Spleen (tissue), 11 donors: ENCODE measurements at regions not wholly inside any gene's neighbourhood (a gene's known extent, or its start where the extent isn't known, plus 50 kb on each side); places are given as distances from the start of the nearest gene placed in this dataset.

Source experiments
- DNase-seq: peaks from one replicate; pipeline ENCODE4 v3.0.0-alpha.2; 2020
- H3K27ac ChIP-seq, 8 donors: fragments of 200-600 bp; sonication (generic) in 7 of 8; 1 replicate in 4 of 8; 2 replicates in 4 of 8; pipeline versions ENCODE4 v1.5.0 to v1.8.0; 2016 to 2021; ENCODE audit warnings: inconsistent platforms in 4 of 8, mild to moderate bottlenecking in 4 of 8, moderate library complexity in 1 of 8
- H3K27me3 ChIP-seq, 7 donors: fragments of 200-600 bp; sonication (generic) in 6 of 7; replicated peaks in 1 of 7; 1 replicate in 4 of 7; 2 replicates in 3 of 7; pipeline versions ENCODE4 v1.5.0 to v1.8.0; 2016 to 2021; ENCODE audit warnings: inconsistent platforms in 3 of 7, mild to moderate bottlenecking in 1 of 7
- H3K36me3 ChIP-seq, 6 donors: fragments of 200-600 bp; sonication (generic) in 5 of 6; 1 replicate in 4 of 6; 2 replicates in 2 of 6; pipeline versions ENCODE4 v1.5.0 to v1.8.0; 2016 to 2021; ENCODE audit warnings: inconsistent platforms in 2 of 6
- H3K4me1 ChIP-seq, 6 donors: fragments of 200-600 bp; sonication (generic) in 5 of 6; 1 replicate in 3 of 6; 2 replicates in 3 of 6; pipeline versions ENCODE4 v1.5.0 to v1.8.0; 2016 to 2021; ENCODE audit warnings: inconsistent platforms in 3 of 6
- H3K4me3 ChIP-seq, 8 donors: fragments of 200-600 bp; sonication (generic) in 7 of 8; 1 replicate in 4 of 8; 2 replicates in 4 of 8; pipeline versions ENCODE4 v1.5.0 to v1.8.0; 2016 to 2021; ENCODE audit warnings: inconsistent platforms in 4 of 8, mild to moderate bottlenecking in 4 of 8, moderate library complexity in 2 of 8
- H3K9me3 ChIP-seq, 8 donors: fragments of 200-600 bp; sonication (generic) in 7 of 8; 1 replicate in 4 of 8; 2 replicates in 4 of 8; pipeline versions ENCODE4 v1.5.0 to v1.8.0; 2016 to 2021; ENCODE audit warnings: inconsistent platforms in 4 of 8
- CTCF ChIP-seq, 11 experiments: fragments of 200-600 bp in 7 of 11; fragments of 450-650 bp in 4 of 11; sonication (generic) in 4 of 11; IDR thresholded peaks in 8 of 11; conservative IDR thresholded peaks in 3 of 11; 1 replicate in 7 of 11; 2 replicates in 4 of 11; pipeline versions ENCODE4 v1.4.0 to v1.8.0; 2016 to 2021; ENCODE audit warnings: antibody characterized with exemption in 11 of 11, inconsistent platforms in 4 of 11, mild to moderate bottlenecking in 1 of 11
- POLR2A ChIP-seq, 3 donors: fragments of 450-650 bp; IDR thresholded peaks; one replicate each; pipeline ENCODE4 v1.5.1; 2017; ENCODE audit warnings: antibody characterized with exemption in 3 of 3, mild to moderate bottlenecking in 1 of 3
- POLR2AphosphoS5 ChIP-seq, 3 donors: sonication (generic); formaldehyde crosslinking; IDR thresholded peaks; one replicate each; pipeline ENCODE4 v1.5.1; 2017; ENCODE audit warnings: antibody characterized with exemption in 3 of 3
- WGBS, 5 donors: extraction: QIAGEN DNeasy Blood & Tissue Kit in 3 of 5; methylation state at CpG; one replicate each; pipeline versions ENCODE4 v1.1.5 to v1.1.7; 2013 to 2018; 5-methylcytosine and 5-hydroxymethylcytosine counted together
- intact Hi-C: fragments of 100-400 bp; cut with DNase I; formaldehyde crosslinking; loops from one replicate; pipeline ENCODE4 v1.15.0; 2023; ENCODE audit warnings: low total_unique reads
- donor health status: healthy with polysubstance abuse.
- donor health status: DM: no; HTN: no; CAD: no; lungs with moderate emphysema.
- donor health status: DM: no; HTN: no; CAD: no.
- donor health status: Bipolar disorder and iron deficiency.
- donor health status: healthy.
- donor health status: DM: no; HTN: no; CAD: no.
- donor health status: DM: yes; HTN: yes; CAD: no.

- DNase-seq, result no peak
- Histone ChIP-seq H3K27ac (no peak overlapping the region), H3K4me1 (no peaks in the 10 kb centered on the region), H3K27me3 (peaks cover 0 to 42% (median 0%) of the 10 kb centered on the region in 7 donors), H3K9me3 (peaks cover 0 to 8% (median 0%) of the 10 kb centered on the region in 8 donors), H3K4me3 (no peak overlapping the region), H3K36me3 (no peaks in the 10 kb centered on the region)
- WGBS, 5 donors, result 51 to 74% (median 68%) methylated on average over 3 to 6 of the region's 6 CpGs
- intact Hi-C loops, result no loop called here
- TF ChIP-seq CTCF (IDR thresholded peaks at IDR 0.05 in 8 of 11, conservative IDR thresholded peaks at IDR 0.05 in 3 of 11), result no peak
- TF ChIP-seq POLR2AphosphoS5 (IDR thresholded peaks at IDR 0.05), result no peak
- TF ChIP-seq POLR2A (IDR thresholded peaks at IDR 0.05), result no peak
Measured at GRCh38 chr11:71356904-71357303, 91.3 kb downstream of the DHCR7 start.

- H3K36me3 ChIP-seq, result no peaks in the 10 kb centered on the region
- peaks cover 0 to 42% (median 0%) of the 10 kb centered on the region in 7 donors for H3K27me3 ChIP-seq
- peak; percentile 58 for DNase-seq
- H3K4me1 ChIP-seq, result no peaks in the 10 kb centered on the region
- intact Hi-C loops, result no loop called here
- 75 to 89% (median 85%) methylated on average over 5 to 6 of the region's 6 CpGs for WGBS, 5 donors
- no peak for TF ChIP-seq POLR2A (IDR thresholded peaks at IDR 0.05)
- no peak overlapping the region for H3K27ac ChIP-seq
- peaks cover 0 to 5% (median 0%) of the 10 kb centered on the region in 8 donors for H3K9me3 ChIP-seq
- H3K4me3 ChIP-seq, result no peak overlapping the region
Measured at GRCh38 chr11:71356280-71356876, 91.8 kb downstream of the DHCR7 start.

GRCh38 chr11:71355281-71355680, 92.9 kb downstream of the DHCR7 start:
- no peak overlapping the region for H3K27ac ChIP-seq
- intact Hi-C loops, result no loop called here
- no peaks in the 10 kb centered on the region for H3K9me3 ChIP-seq
- DNase-seq, result no peak
- no peak overlapping the region for H3K4me3 ChIP-seq
- H3K4me1 ChIP-seq, result no peaks in the 10 kb centered on the region
- peaks cover 0 to 42% (median 0%) of the 10 kb centered on the region in 7 donors for H3K27me3 ChIP-seq
- WGBS, 5 donors, result 83 to 94% (median 88%) methylated on average over 2 of the region's 2 CpGs
- TF ChIP-seq POLR2AphosphoS5 (IDR thresholded peaks at IDR 0.05) (no peak), POLR2A (IDR thresholded peaks at IDR 0.05) (no peak), CTCF (IDR thresholded peaks at IDR 0.05 in 8 of 11, conservative IDR thresholded peaks at IDR 0.05 in 3 of 11) (no peak)
- H3K36me3 ChIP-seq, result no peaks in the 10 kb centered on the region

GRCh38 chr11:71354394-71355105, 93.6 kb downstream of the DHCR7 start:
- Histone ChIP-seq H3K36me3 (no peaks in the 10 kb centered on the region), H3K27ac (no peak overlapping the region), H3K9me3 (no peaks in the 10 kb centered on the region), H3K4me1 (no peaks in the 10 kb centered on the region), H3K4me3 (no peak overlapping the region), H3K27me3 (peaks cover 0 to 41% (median 0%) of the 10 kb centered on the region in 7 donors)
- TF ChIP-seq POLR2AphosphoS5 (IDR thresholded peaks at IDR 0.05) (no peak), CTCF (IDR thresholded peaks at IDR 0.05 in 8 of 11, conservative IDR thresholded peaks at IDR 0.05 in 3 of 11) (no peak), POLR2A (IDR thresholded peaks at IDR 0.05) (no peak)
- no peak for DNase-seq
- 74 to 90% (median 81%) methylated on average over 4 of the region's 4 CpGs for WGBS, 5 donors
- intact Hi-C loops, result no loop called here
